Fibroblast of mammary gland (primary cell): ENCODE measurements at regions not wholly inside any gene's neighbourhood (a gene's known extent, or its start where the extent isn't known, plus 50 kb on each side); places are given as distances from the start of the nearest gene placed in this dataset.

Experiments used
- DNase-seq: peaks from one replicate; pipeline ENCODE4 v3.0.0-alpha.2; 2010; ENCODE audit warnings: low read depth
- H3K4me3 ChIP-seq: 2 replicates; pipeline ENCODE4 v1.5.1; 2011; ENCODE audit warnings: low read depth, mild to moderate bottlenecking, low read length, moderate library complexity; ENCODE audit not compliant: control insufficient read depth
- CTCF ChIP-seq: conservative IDR thresholded peaks from 2 replicates; pipeline ENCODE4 v1.5.1; 2011; ENCODE audit warnings: low read depth, low read length, inconsistent platforms; ENCODE audit not compliant: control insufficient read depth, insufficient read depth

GRCh38 chr11:41775296-41775695 lies 315.8 kb upstream of the LRRC4C start:
- no peak overlapping the region for H3K4me3 ChIP-seq
- TF ChIP-seq CTCF, result no peak
- no peak for DNase-seq

- TF ChIP-seq CTCF, result no peak
- no peak for DNase-seq
Observed at GRCh38 chr11:41779401-41779960, 320.0 kb upstream of the LRRC4C start.

GRCh38 chr11:41781441-41781840 lies 322.0 kb upstream of the LRRC4C start:
- H3K4me3 ChIP-seq, result no peak overlapping the region
- TF ChIP-seq CTCF, result no peak
- DNase-seq, result no peak

More at GRCh38 chr11:41779401-41779960, 320.0 kb upstream of the LRRC4C start:
- no peak overlapping the region for H3K4me3 ChIP-seq

- no peak for TF ChIP-seq CTCF
- DNase-seq, result no peak
- no peak overlapping the region for H3K4me3 ChIP-seq
Observed at GRCh38 chr11:41784513-41785335, 325.3 kb upstream of the LRRC4C start.

GRCh38 chr11:41786087-41786486 lies 326.6 kb upstream of the LRRC4C start:
- no peak for TF ChIP-seq CTCF
- DNase-seq, result no peak
- H3K4me3 ChIP-seq, result no peak overlapping the region

- no peak for DNase-seq
- no peak for TF ChIP-seq CTCF
- H3K4me3 ChIP-seq, result no peak overlapping the region
Observed at GRCh38 chr11:41788177-41788576, 328.7 kb upstream of the LRRC4C start.

- no peak for TF ChIP-seq CTCF
- H3K4me3 ChIP-seq, result no peak overlapping the region
- DNase-seq, result no peak
Observed at GRCh38 chr11:41789376-41789775, 329.9 kb upstream of the LRRC4C start.
